AG04450 (cell line): ENCODE measurements at regions not wholly inside any gene's neighbourhood (a gene's known extent, or its start where the extent isn't known, plus 50 kb on each side); places are given as distances from the start of the nearest gene placed in this dataset.

Experiments
- CTCF ChIA-PET: fragments of 300-600, 350-600 bp; formaldehyde crosslinking; extraction: SDS; loops from one replicate; lab custom pipeline; 2022; ENCODE audit warnings: antibody characterized with exemption, inconsistent platforms; lab: Charles Lee
- POLR2A ChIA-PET: fragments of 350-600 bp; formaldehyde crosslinking; extraction: SDS; loops from one replicate; lab custom pipeline; 2021; ENCODE audit warnings: antibody characterized with exemption, inconsistent platforms; lab: Yijun Ruan, JAX
- DNase-seq: peaks from one replicate; pipeline ENCODE4 v3.0.0-alpha.2; 2011; ENCODE audit warnings: low read depth, low spot score
- H3K27ac ChIP-seq: one replicate; pipeline ENCODE4 v1.5.1; 2012; ENCODE audit warnings: low read depth, low read length, control low read depth
- H3K27me3 ChIP-seq: one replicate; pipeline ENCODE4 v1.6.0; 2012; ENCODE audit warnings: low read length; ENCODE audit not compliant: control insufficient read depth, insufficient read depth
- H3K4me3 ChIP-seq: 2 replicates; pipeline ENCODE4 v1.5.1; 2011; ENCODE audit warnings: mild to moderate bottlenecking, low read depth, low read length, control low read depth
- H3K9me3 ChIP-seq: 2 replicates; pipeline ENCODE4 v1.5.1; 2012; ENCODE audit warnings: low read length; ENCODE audit not compliant: control insufficient read depth, insufficient read depth
- CTCF ChIP-seq: IDR thresholded peaks from 2 replicates; pipeline ENCODE4 v1.5.1; 2011; ENCODE audit warnings: low read depth, low read length, control low read depth, inconsistent platforms

- no peak for DNase-seq
- POLR2A ChIA-PET = no interaction called here
These were observed 383.0 kb downstream of the SLITRK1 start for GRCh38 chr13:83499286-83499685.

GRCh38 chr13:83498481-83499190 is 383.6 kb downstream of the SLITRK1 start:
- no peak for TF ChIP-seq CTCF
- CTCF ChIA-PET = interaction anchor here (0.6 kb wide), 1 partner anchor 930 kb away, joined by 3 read pairs; no protein-coding TSS in a partner anchor
- no peak for DNase-seq
- Histone ChIP-seq H3K9me3 (no peaks in the 10 kb centered on the region), H3K27me3 (no peaks in the 10 kb centered on the region), H3K4me3 (no peak overlapping the region), H3K27ac (no peak overlapping the region)
- POLR2A ChIA-PET = no interaction called here

More at GRCh38 chr13:83499286-83499685, 383.0 kb downstream of the SLITRK1 start:
- Histone ChIP-seq H3K9me3 (no peaks in the 10 kb centered on the region), H3K4me3 (no peak overlapping the region), H3K27ac (no peak overlapping the region), H3K27me3 (no peaks in the 10 kb centered on the region)
- no peak for TF ChIP-seq CTCF
- CTCF ChIA-PET = interaction anchor here (0.6 kb wide), 1 partner anchor 929 kb away, joined by 3 read pairs; no protein-coding TSS in a partner anchor

- Histone ChIP-seq H3K9me3 (no peaks in the 10 kb centered on the region), H3K27me3 (no peaks in the 10 kb centered on the region), H3K27ac (no peak overlapping the region), H3K4me3 (no peak overlapping the region)
- DNase-seq = no peak
- CTCF ChIA-PET = no interaction called here
- POLR2A ChIA-PET = no interaction called here
- TF ChIP-seq CTCF = no peak
These were observed 384.2 kb downstream of the SLITRK1 start for GRCh38 chr13:83498045-83498444.

- TF ChIP-seq CTCF = no peak
- no peak overlapping the region for H3K27ac ChIP-seq
- CTCF ChIA-PET = no interaction called here
- POLR2A ChIA-PET = no interaction called here
- no peak for DNase-seq
- no peaks in the 10 kb centered on the region for H3K27me3 ChIP-seq
- H3K4me3 ChIP-seq = no peak overlapping the region
- no peaks in the 10 kb centered on the region for H3K9me3 ChIP-seq
These were observed 385.8 kb downstream of the SLITRK1 start for GRCh38 chr13:83496501-83496900.

GRCh38 chr13:83485101-83485500 is 397.2 kb downstream of the SLITRK1 start:
- CTCF ChIA-PET = no interaction called here
- no peak for TF ChIP-seq CTCF

More at GRCh38 chr13:83485101-83485500, 397.2 kb downstream of the SLITRK1 start:
- POLR2A ChIA-PET = no interaction called here
- Histone ChIP-seq H3K4me3 (no peak overlapping the region), H3K9me3 (no peaks in the 10 kb centered on the region), H3K27ac (no peak overlapping the region), H3K27me3 (no peaks in the 10 kb centered on the region)
- no peak for DNase-seq
